Stomach smooth muscle (tissue), 2 donors: ENCODE measurements at regions not wholly inside any gene's neighbourhood (a gene's known extent, or its start where the extent isn't known, plus 50 kb on each side); places are given as distances from the start of the nearest gene placed in this dataset.

Experiments used
- H3K27ac ChIP-seq: one replicate; pipeline ENCODE4 v1.7.0; 2013; ENCODE audit warnings: mild to moderate bottlenecking, low read length, inconsistent platforms
- H3K27me3 ChIP-seq, 2 donors: one replicate each; pipeline ENCODE4 v1.7.0; 2013; ENCODE audit warnings: low read length in 2 of 2; ENCODE audit not compliant: insufficient read depth in 2 of 2, control insufficient read depth in 1 of 2
- H3K36me3 ChIP-seq, 2 donors: one replicate each; pipeline ENCODE4 v1.7.0; 2013; ENCODE audit warnings: low read length in 2 of 2; ENCODE audit not compliant: control insufficient read depth in 2 of 2, insufficient read depth in 2 of 2
- H3K4me1 ChIP-seq: one replicate; pipeline ENCODE4 v1.7.0; 2013; ENCODE audit warnings: low read length; ENCODE audit not compliant: control insufficient read depth, insufficient read depth
- H3K4me3 ChIP-seq, 2 donors: one replicate each; pipeline ENCODE4 v1.7.0; 2013; ENCODE audit warnings: low read length in 2 of 2
- H3K9ac ChIP-seq, 2 donors: one replicate each; pipeline ENCODE4 v1.7.0; 2013; ENCODE audit warnings: low read length in 2 of 2, mild to moderate bottlenecking in 1 of 2
- H3K9me3 ChIP-seq, 2 donors: one replicate each; pipeline ENCODE4 v1.7.0; 2013; ENCODE audit warnings: low read length in 2 of 2; ENCODE audit not compliant: control insufficient read depth in 2 of 2
- donor health status: healthy.
- donor health status: Pancreatic carcinoma.

- Histone ChIP-seq H3K9me3 (no peaks in the 10 kb centered on the region), H3K36me3 (no peaks in the 10 kb centered on the region), H3K27me3 (no peaks in the 10 kb centered on the region), H3K27ac (no peak overlapping the region), H3K4me1 (no peaks in the 10 kb centered on the region), H3K9ac (no peak overlapping the region), H3K4me3 (no peak overlapping the region)
Measured at GRCh38 chr6:139687055-139687454, 312.6 kb upstream of the CITED2 start.

GRCh38 chr6:139686308-139686707, 311.9 kb upstream of the CITED2 start:
- no peaks in the 10 kb centered on the region for H3K36me3 ChIP-seq
- no peak overlapping the region for H3K4me3 ChIP-seq
- H3K4me1 ChIP-seq: no peaks in the 10 kb centered on the region
- H3K27ac ChIP-seq: no peak overlapping the region
- H3K9ac ChIP-seq: no peak overlapping the region
- H3K27me3 ChIP-seq: no peaks in the 10 kb centered on the region
- no peaks in the 10 kb centered on the region for H3K9me3 ChIP-seq

- Histone ChIP-seq H3K9ac (no peak overlapping the region), H3K4me3 (no peak overlapping the region), H3K4me1 (no peaks in the 10 kb centered on the region), H3K36me3 (no peaks in the 10 kb centered on the region), H3K27ac (no peak overlapping the region), H3K9me3 (no peaks in the 10 kb centered on the region), H3K27me3 (no peaks in the 10 kb centered on the region)
Measured at GRCh38 chr6:139685009-139685408, 310.6 kb upstream of the CITED2 start.

DNA sequence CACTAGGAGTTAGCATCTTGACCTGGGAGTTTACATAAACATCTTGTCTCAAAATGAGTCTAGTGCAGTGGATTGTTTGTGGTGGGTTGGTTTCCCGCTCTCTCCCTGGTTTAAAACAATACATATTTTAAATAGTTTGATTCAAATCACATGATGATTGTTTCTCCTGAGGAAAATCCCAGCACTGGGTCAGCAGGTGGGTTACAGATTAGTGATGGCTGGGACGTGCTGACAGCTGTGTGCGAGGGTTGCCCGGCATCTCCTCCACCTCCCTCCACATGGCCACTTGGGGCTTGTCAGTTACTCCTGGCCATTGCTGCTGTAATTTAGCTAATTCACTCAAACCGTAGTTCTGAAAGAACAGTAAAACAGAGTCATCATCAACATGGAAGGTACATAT, 306.4 kb upstream of the CITED2 start:
- H3K27me3 ChIP-seq: no peaks in the 10 kb centered on the region
- no peak overlapping the region for H3K4me3 ChIP-seq
- H3K27ac ChIP-seq: no peak overlapping the region
- H3K36me3 ChIP-seq: no peaks in the 10 kb centered on the region
- H3K9me3 ChIP-seq: no peaks in the 10 kb centered on the region
- H3K4me1 ChIP-seq: no peaks in the 10 kb centered on the region
- H3K9ac ChIP-seq: no peak overlapping the region

- Histone ChIP-seq H3K9me3 (no peaks in the 10 kb centered on the region), H3K4me3 (no peak overlapping the region), H3K4me1 (no peaks in the 10 kb centered on the region), H3K36me3 (no peaks in the 10 kb centered on the region), H3K27ac (no peak overlapping the region), H3K9ac (no peak overlapping the region), H3K27me3 (no peaks in the 10 kb centered on the region)
Measured at GRCh38 chr6:139679516-139680179, 305.2 kb upstream of the CITED2 start.

DNA sequence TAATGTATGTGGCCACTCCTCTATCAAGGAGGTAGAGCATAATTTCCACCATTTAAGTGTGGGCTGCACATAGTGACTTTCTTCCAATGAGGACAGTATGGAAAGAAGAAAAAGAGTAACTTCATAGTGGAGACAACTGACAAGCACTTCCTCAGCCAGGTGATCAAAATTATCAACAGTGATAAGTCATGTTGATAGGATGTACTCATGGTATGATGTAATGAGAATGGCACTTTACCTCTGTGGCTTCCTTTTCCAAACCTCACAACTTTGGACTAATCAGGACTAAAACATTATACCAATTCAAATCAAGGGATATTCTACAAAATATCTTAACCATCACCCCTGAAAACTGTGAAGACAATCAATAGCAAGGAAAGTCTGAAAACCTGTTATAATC, 302.3 kb upstream of the CITED2 start:
- no peaks in the 10 kb centered on the region for H3K27me3 ChIP-seq
- H3K9ac ChIP-seq: no peak overlapping the region
- H3K4me1 ChIP-seq: no peaks in the 10 kb centered on the region
- no peak overlapping the region for H3K27ac ChIP-seq
- no peak overlapping the region for H3K4me3 ChIP-seq
- no peaks in the 10 kb centered on the region for H3K36me3 ChIP-seq
- no peaks in the 10 kb centered on the region for H3K9me3 ChIP-seq

DNA sequence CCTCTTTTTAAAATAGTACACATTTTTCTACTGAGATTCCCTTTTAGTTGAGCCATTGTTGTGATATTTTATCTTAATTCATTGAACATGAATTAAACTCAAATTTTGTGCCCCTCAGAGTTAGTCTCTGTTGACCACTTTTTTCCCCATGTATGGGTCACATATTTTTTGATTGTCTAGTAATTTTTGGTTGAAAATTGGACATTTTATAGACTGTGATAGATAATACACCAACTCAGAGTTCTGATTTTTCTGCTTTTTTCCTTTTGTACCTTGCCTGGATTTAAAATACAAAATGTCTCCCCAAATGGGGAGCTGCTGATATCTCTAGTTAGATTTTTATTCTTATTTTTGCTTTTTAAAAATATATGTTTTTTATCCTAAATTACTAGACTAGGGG, 291.8 kb upstream of the CITED2 start:
- Histone ChIP-seq H3K27me3 (no peaks in the 10 kb centered on the region), H3K27ac (no peak overlapping the region), H3K9ac (no peak overlapping the region), H3K36me3 (no peaks in the 10 kb centered on the region), H3K9me3 (peaks cover 0 to 3% of the 10 kb centered on the region in 2 donors), H3K4me3 (no peak overlapping the region), H3K4me1 (no peaks in the 10 kb centered on the region)

DNA sequence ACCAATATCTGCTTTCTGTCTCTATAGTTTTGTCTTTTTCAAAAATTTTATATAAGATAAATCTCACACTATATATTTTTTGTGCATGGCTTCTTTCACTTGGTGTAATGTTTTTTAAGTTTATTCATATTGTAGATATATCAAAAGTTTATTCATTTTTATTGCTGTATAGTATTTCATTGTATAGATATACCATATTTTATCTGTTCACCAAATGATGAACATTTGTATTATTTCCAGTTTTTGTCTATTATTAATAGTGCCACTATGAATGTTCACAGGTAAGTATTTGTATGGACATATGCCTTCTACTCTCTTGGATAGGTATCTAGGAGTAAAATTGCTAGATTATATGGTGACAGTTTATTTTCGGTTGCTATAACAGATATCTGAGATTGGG, 289.5 kb upstream of the CITED2 start:
- H3K9ac ChIP-seq: no peak overlapping the region
- H3K4me3 ChIP-seq: no peak overlapping the region
- no peaks in the 10 kb centered on the region for H3K27me3 ChIP-seq
- no peaks in the 10 kb centered on the region for H3K36me3 ChIP-seq
- no peaks in the 10 kb centered on the region for H3K4me1 ChIP-seq
- no peak overlapping the region for H3K27ac ChIP-seq
- peaks cover 0 to 3% of the 10 kb centered on the region in 2 donors for H3K9me3 ChIP-seq

DNA sequence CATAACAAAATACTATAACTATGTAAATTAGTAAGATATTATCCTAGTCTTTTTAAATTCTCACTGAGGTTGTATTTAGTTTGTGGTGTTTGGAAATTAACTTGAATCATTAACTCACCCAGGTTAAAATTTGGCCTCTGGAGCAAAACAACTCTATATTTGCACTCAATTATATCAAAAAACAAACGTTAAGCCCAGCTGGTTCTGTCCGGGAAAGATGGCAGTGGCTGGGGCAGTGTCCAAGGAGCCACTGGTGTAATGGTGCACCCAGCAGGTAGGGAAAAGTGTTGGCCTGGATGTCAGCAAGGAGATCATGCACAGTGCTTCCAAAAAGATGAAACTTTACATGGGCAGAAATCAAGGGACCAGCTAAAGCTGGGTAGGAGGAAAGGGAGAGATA, 285.3 kb upstream of the CITED2 start:
- no peaks in the 10 kb centered on the region for H3K4me1 ChIP-seq
- no peak overlapping the region for H3K9ac ChIP-seq
- H3K36me3 ChIP-seq: no peaks in the 10 kb centered on the region
- no peaks in the 10 kb centered on the region for H3K27me3 ChIP-seq
- no peaks in the 10 kb centered on the region for H3K9me3 ChIP-seq
- no peak overlapping the region for H3K4me3 ChIP-seq
- no peak overlapping the region for H3K27ac ChIP-seq

DNA sequence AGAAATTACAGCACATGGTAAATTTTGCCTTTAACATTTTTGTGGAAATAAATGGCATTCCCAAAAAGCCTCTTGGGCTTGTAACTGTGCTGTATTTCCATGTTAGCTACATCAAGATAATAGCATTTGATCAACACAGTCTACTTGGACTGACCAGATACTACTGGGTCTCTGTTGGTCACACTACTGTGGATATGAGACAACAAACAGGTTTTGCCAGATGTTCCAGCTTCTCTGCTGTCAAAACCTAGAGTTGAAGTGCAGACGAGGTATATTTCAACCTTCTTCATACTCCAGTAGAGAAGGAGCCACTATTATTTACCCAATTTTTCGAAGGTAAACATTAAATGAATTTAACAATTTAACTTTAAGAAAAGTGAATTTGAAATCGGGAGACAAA, 284.7 kb upstream of the CITED2 start:
- H3K36me3 ChIP-seq: no peaks in the 10 kb centered on the region
- H3K9ac ChIP-seq: no peak overlapping the region
- H3K27ac ChIP-seq: no peak overlapping the region
- no peaks in the 10 kb centered on the region for H3K9me3 ChIP-seq
- no peak overlapping the region for H3K4me3 ChIP-seq
- H3K4me1 ChIP-seq: no peaks in the 10 kb centered on the region
- no peaks in the 10 kb centered on the region for H3K27me3 ChIP-seq

- no peaks in the 10 kb centered on the region for H3K9me3 ChIP-seq
- no peak overlapping the region for H3K9ac ChIP-seq
- no peak overlapping the region for H3K4me3 ChIP-seq
- H3K4me1 ChIP-seq: no peaks in the 10 kb centered on the region
- no peaks in the 10 kb centered on the region for H3K27me3 ChIP-seq
- H3K36me3 ChIP-seq: no peaks in the 10 kb centered on the region
- H3K27ac ChIP-seq: no peak overlapping the region
Measured at GRCh38 chr6:139657119-139657518, 282.7 kb upstream of the CITED2 start.
